H1 (cell line): ENCODE measurements at regions not wholly inside any gene's neighbourhood (a gene's known extent, or its start where the extent isn't known, plus 50 kb on each side); places are given as distances from the start of the nearest gene placed in this dataset.

Experiments used
- CTCF ChIA-PET: fragments of 300-600 bp; sonication (Branson Sonifier 250); formaldehyde crosslinking; loops from one replicate; lab custom pipeline; 2021; ENCODE audit not compliant: partially characterized antibody; lab: Charles Lee
- POLR2A ChIA-PET: fragments of 300-600 bp; sonication (Branson Sonifier 250); formaldehyde crosslinking; loops from one replicate; lab custom pipeline; 2021; ENCODE audit warnings: inconsistent platforms; ENCODE audit not compliant: partially characterized antibody; lab: Charles Lee
- DNase-seq, 2 experiments: peaks; one replicate each; pipeline versions ENCODE4 v3.0.0 to v3.0.0-alpha.2; 2010 to 2022; ENCODE audit warnings: low spot score in 2 of 2, low read depth in 1 of 2, mixed read lengths in 1 of 2
- FAIRE-seq: peaks from 2 replicates; lab custom pipeline; 2011; peaks lifted over from hg19 to GRCh38; lab: Jason Lieb, UNC
- H2AFZ ChIP-seq: 2 replicates; pipeline ENCODE4 v1.8.1; 2012; ENCODE audit warnings: low read length, inconsistent platforms
- H2AK5ac ChIP-seq: 2 replicates; pipeline ENCODE4 v1.6.1; 2013; ENCODE audit warnings: low read depth, low read length
- H2BK120ac ChIP-seq: replicated peaks from 2 replicates; pipeline ENCODE3; 2013; ENCODE audit warnings: low read depth, low read length, inconsistent platforms
- H2BK12ac ChIP-seq: 2 replicates; pipeline ENCODE4 v1.6.1; 2013; ENCODE audit warnings: low read depth, low read length
- H2BK15ac ChIP-seq: 2 replicates; pipeline ENCODE4 v1.6.1; 2013; ENCODE audit warnings: low read length
- H2BK20ac ChIP-seq: 2 replicates; pipeline ENCODE4 v1.6.1; 2013; ENCODE audit warnings: low read length
- H2BK5ac ChIP-seq: 2 replicates; pipeline ENCODE4 v1.6.1; 2013; ENCODE audit warnings: low read depth, low read length
- H3K14ac ChIP-seq: 2 replicates; pipeline ENCODE4 v1.6.1; 2013; ENCODE audit warnings: inconsistent platforms; ENCODE audit not compliant: insufficient read length
- H3K18ac ChIP-seq: 2 replicates; pipeline ENCODE4 v1.6.1; 2013; ENCODE audit warnings: low read length; ENCODE audit errors: extremely low read depth
- H3K23ac ChIP-seq: 2 replicates; pipeline ENCODE4 v1.6.1; 2013; ENCODE audit warnings: inconsistent platforms; ENCODE audit not compliant: insufficient read length
- H3K23me2 ChIP-seq: 2 replicates; pipeline ENCODE4 v1.6.1; 2013; ENCODE audit warnings: low read depth, low read length
- H3K27ac ChIP-seq: 2 replicates; pipeline ENCODE4 v1.6.1; 2011; ENCODE audit warnings: low read depth, low read length, inconsistent platforms
- H3K27me3 ChIP-seq, 4 experiments: replicated peaks in 1 of 4; 1 replicate in 1 of 4; 2 replicates in 3 of 4; pipeline versions ENCODE4 v1.6.1 to v1.8.1; 2011 to 2013; ENCODE audit warnings: low read length in 3 of 4, mild to moderate bottlenecking in 3 of 4, inconsistent platforms in 2 of 4, mixed read lengths in 2 of 4, moderate library complexity in 1 of 4; ENCODE audit not compliant: control insufficient read depth in 3 of 4, insufficient read depth in 3 of 4; ENCODE audit errors: extremely low read depth in 1 of 4
- H3K36me3 ChIP-seq, 4 experiments: 2 replicates each; pipeline versions ENCODE4 v1.6.1 to v1.8.1; 2011 to 2013; ENCODE audit warnings: mild to moderate bottlenecking in 4 of 4, low read length in 3 of 4, moderate library complexity in 2 of 4, control low read depth in 1 of 4, inconsistent platforms in 1 of 4; ENCODE audit not compliant: insufficient read depth in 4 of 4, control insufficient read depth in 2 of 4
- H3K4ac ChIP-seq: replicated peaks from 2 replicates; pipeline ENCODE3; 2013; ENCODE audit warnings: low read length, low read depth, mixed read lengths, inconsistent platforms; ENCODE audit not compliant: insufficient read length
- H3K4me1 ChIP-seq, 4 experiments: replicated peaks in 1 of 4; 1 replicate in 1 of 4; 2 replicates in 3 of 4; pipeline versions ENCODE4 v1.6.1 to v1.8.1; 2011 to 2013; ENCODE audit warnings: low read length in 3 of 4, inconsistent platforms in 2 of 4, mixed read lengths in 1 of 4; ENCODE audit not compliant: insufficient read depth in 4 of 4, control insufficient read depth in 3 of 4
- H3K4me2 ChIP-seq, 2 experiments: 2 replicates each; pipeline versions ENCODE4 v1.6.1 to v1.8.1; 2011 to 2013; ENCODE audit warnings: low read depth in 2 of 2, low read length in 2 of 2, control low read depth in 1 of 2, inconsistent platforms in 1 of 2, mild to moderate bottlenecking in 1 of 2; ENCODE audit not compliant: insufficient read depth in 1 of 2
- H3K4me3 ChIP-seq, 4 experiments: fragments of 200-600, 300-600 bp in 1 of 4; sonication (generic), shearing (Covaris generic), sonication (Bioruptor Twin) in 1 of 4; 2 replicates each; pipeline versions ENCODE4 v1.5.1 to v1.8.1; 2011 to 2016; ENCODE audit warnings: low read length in 4 of 4, low read depth in 3 of 4, control low read depth in 2 of 4, inconsistent platforms in 2 of 4, mild to moderate bottlenecking in 2 of 4, mixed read lengths in 1 of 4, moderate library complexity in 1 of 4; ENCODE audit not compliant: insufficient read depth in 2 of 4; ENCODE audit errors: extremely low read depth in 1 of 4
- H3K56ac ChIP-seq: replicated peaks from 2 replicates; pipeline ENCODE3; 2013; ENCODE audit warnings: low read depth, mild to moderate bottlenecking, mixed read lengths, low read length, inconsistent platforms; ENCODE audit not compliant: insufficient read length
- H3K79me1 ChIP-seq: 2 replicates; pipeline ENCODE4 v1.6.1; 2013; ENCODE audit warnings: low read depth, low read length, control low read depth
- H3K79me2 ChIP-seq, 2 experiments: 2 replicates each; pipeline versions ENCODE4 v1.6.1 to v1.8.1; 2012 to 2013; ENCODE audit warnings: low read length in 2 of 2, mild to moderate bottlenecking in 2 of 2, inconsistent platforms in 1 of 2; ENCODE audit not compliant: insufficient read depth in 2 of 2, control insufficient read depth in 1 of 2
- H3K9ac ChIP-seq, 4 experiments: replicated peaks in 1 of 4; 1 replicate in 1 of 4; 2 replicates in 3 of 4; pipeline versions ENCODE4 v1.6.1 to v1.8.1; 2011 to 2013; ENCODE audit warnings: low read depth in 3 of 4, low read length in 3 of 4, control low read depth in 2 of 4, mild to moderate bottlenecking in 2 of 4, moderate library complexity in 2 of 4, inconsistent platforms in 1 of 4; ENCODE audit errors: extremely low read depth in 1 of 4
- H3K9me3 ChIP-seq, 2 experiments: 2 replicates each; pipeline versions ENCODE4 v1.6.1 to v1.8.1; 2012 to 2013; ENCODE audit warnings: mild to moderate bottlenecking in 2 of 2, moderate library complexity in 2 of 2, control low read depth in 1 of 2, inconsistent platforms in 1 of 2, low read depth in 1 of 2, low read length in 1 of 2, mixed read lengths in 1 of 2; ENCODE audit not compliant: insufficient read depth in 2 of 2
- H4K20me1 ChIP-seq, 2 experiments: replicated peaks in 1 of 2; 2 replicates each; pipeline versions ENCODE3 to v1.8.1; 2011 to 2013; ENCODE audit warnings: inconsistent platforms in 2 of 2, low read length in 2 of 2, mild to moderate bottlenecking in 1 of 2; ENCODE audit not compliant: insufficient read depth in 2 of 2, control insufficient read depth in 1 of 2
- H4K5ac ChIP-seq: 2 replicates; pipeline ENCODE4 v1.6.1; 2013; ENCODE audit warnings: low read length, low read depth, mixed read lengths, inconsistent platforms; ENCODE audit not compliant: insufficient read length
- H4K8ac ChIP-seq: 2 replicates; pipeline ENCODE4 v1.8.0; 2013; ENCODE audit warnings: mild to moderate bottlenecking, moderate library complexity, low read length, inconsistent platforms; ENCODE audit not compliant: insufficient read depth; ENCODE audit errors: extremely low read depth
- H4K91ac ChIP-seq: replicated peaks from 2 replicates; pipeline ENCODE3; 2013; ENCODE audit warnings: low read length, mixed read lengths, inconsistent platforms; ENCODE audit not compliant: insufficient read length
- BACH1 ChIP-seq: IDR thresholded peaks from 2 replicates; pipeline ENCODE4 v1.6.1; 2012; ENCODE audit warnings: low read length, improper control_type of control experiment
- BCL11A ChIP-seq, 2 experiments: IDR thresholded peaks; one replicate each; pipeline ENCODE4 v1.6.1; 2011; ENCODE audit warnings: low read depth in 2 of 2, low read length in 2 of 2, mild to moderate bottlenecking in 2 of 2
- CBX8 ChIP-seq: fragments of 300-800, 300-1000 bp; sonication (generic); IDR thresholded peaks from 2 replicates; pipeline ENCODE4 v1.7.1; 2016; ENCODE audit warnings: low read depth, low read length, borderline replicate concordance
- JUN ChIP-seq: IDR thresholded peaks from 2 replicates; pipeline ENCODE4 v1.6.1; 2011; ENCODE audit warnings: low read depth, mild to moderate bottlenecking, improper control_type of control experiment, low read length
- NRF1 ChIP-seq: IDR thresholded peaks from 2 replicates; pipeline ENCODE4 v1.6.1; 2011; ENCODE audit warnings: mild to moderate bottlenecking, low read depth, low read length, improper control_type of control experiment
- TAF1 ChIP-seq: IDR thresholded peaks from 2 replicates; pipeline ENCODE4 v1.6.1; 2011; ENCODE audit warnings: mild to moderate bottlenecking, low read depth, low read length
- ZNF274 ChIP-seq: IDR thresholded peaks from 2 replicates; pipeline ENCODE4 v1.7.0; 2012; ENCODE audit warnings: low read length, borderline replicate concordance; ENCODE audit errors: extremely low read depth
- WGBS, 2 experiments: shearing (Covaris generic) in 1 of 2; methylation state at CpG; one replicate each; pipeline versions ENCODE4 v1.1.6 to v1.1.7; 2013 to 2015; ENCODE audit warnings: low lambda C conversion rate in 2 of 2, mixed read lengths in 2 of 2, inconsistent platforms in 1 of 2, low coverage in 1 of 2, missing lambda C conversion rate in 1 of 2; ENCODE audit not compliant: insufficient replicate concordance in 2 of 2, insufficient coverage in 1 of 2, insufficient read length in 1 of 2; ENCODE audit errors: extremely low coverage in 1 of 2, missing lambda C conversion rate in 1 of 2; 5-methylcytosine and 5-hydroxymethylcytosine counted together
- TF ChIP-seq, protein P1 (sequence below): IDR thresholded peaks from 2 replicates; pipeline ENCODE4 v1.6.1; 2012; ENCODE audit warnings: low read length, inconsistent platforms

DNA sequence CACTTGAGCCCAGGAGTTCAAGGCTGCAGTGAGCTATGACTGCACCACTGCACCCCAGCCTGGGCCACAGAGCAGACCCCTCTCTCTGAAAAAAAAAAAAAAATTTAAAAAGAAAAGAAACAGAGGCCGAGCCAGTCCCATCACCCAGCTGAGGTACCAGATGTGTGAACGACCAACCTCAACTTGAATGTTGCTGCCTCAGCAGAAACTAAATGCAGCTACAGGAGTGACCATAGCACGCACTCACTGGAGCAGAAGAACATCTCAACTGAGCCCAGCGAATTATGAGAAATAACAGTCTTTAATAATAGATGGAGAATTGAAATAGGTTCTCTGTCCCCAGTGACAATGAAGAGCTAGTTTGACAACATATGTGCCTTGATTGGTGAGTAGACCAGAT is 53.1 kb upstream of the ST8SIA6 start:
- POLR2A ChIA-PET = interaction anchor here (0.6 kb wide), 1 partner anchor 197 kb away, joined by 3 read pairs; no protein-coding TSS in a partner anchor
- Histone ChIP-seq H4K20me1 (no peaks in the 10 kb centered on the region), H2AFZ (no peak overlapping the region), H3K23ac (no peak overlapping the region), H3K27me3 (no peaks in the 10 kb centered on the region), H2BK5ac (no peak overlapping the region), H3K9ac (no peak overlapping the region), H3K14ac (no peak overlapping the region), H3K79me1 (no peaks in the 10 kb centered on the region), H4K8ac (no peak overlapping the region), H3K4me1 (no peaks in the 10 kb centered on the region), H4K5ac (no peak overlapping the region), H3K18ac (no peak overlapping the region), H2BK20ac (no peak overlapping the region), H3K36me3 (no peaks in the 10 kb centered on the region), H2BK15ac (no peak overlapping the region), H3K23me2 (no peaks in the 10 kb centered on the region), H4K91ac (no peak overlapping the region), H3K4ac (no peak overlapping the region), H3K4me2 (no peak overlapping the region), H3K56ac (no peak overlapping the region), H3K79me2 (no peaks in the 10 kb centered on the region), H3K4me3 (no peak overlapping the region), H3K27ac (no peak overlapping the region), H2BK120ac (no peak overlapping the region), H2AK5ac (no peak overlapping the region), H2BK12ac (no peak overlapping the region), H3K9me3 (no peaks in the 10 kb centered on the region)
- TF ChIP-seq CBX8 = no peak
- no peak for TF ChIP-seq ZNF274
- no peak for TF ChIP-seq BACH1
- TF ChIP-seq, protein P1, sequence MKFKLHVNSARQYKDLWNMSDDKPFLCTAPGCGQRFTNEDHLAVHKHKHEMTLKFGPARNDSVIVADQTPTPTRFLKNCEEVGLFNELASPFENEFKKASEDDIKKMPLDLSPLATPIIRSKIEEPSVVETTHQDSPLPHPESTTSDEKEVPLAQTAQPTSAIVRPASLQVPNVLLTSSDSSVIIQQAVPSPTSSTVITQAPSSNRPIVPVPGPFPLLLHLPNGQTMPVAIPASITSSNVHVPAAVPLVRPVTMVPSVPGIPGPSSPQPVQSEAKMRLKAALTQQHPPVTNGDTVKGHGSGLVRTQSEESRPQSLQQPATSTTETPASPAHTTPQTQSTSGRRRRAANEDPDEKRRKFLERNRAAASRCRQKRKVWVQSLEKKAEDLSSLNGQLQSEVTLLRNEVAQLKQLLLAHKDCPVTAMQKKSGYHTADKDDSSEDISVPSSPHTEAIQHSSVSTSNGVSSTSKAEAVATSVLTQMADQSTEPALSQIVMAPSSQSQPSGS = no peak
- TF ChIP-seq JUN = no peak
- no peak for TF ChIP-seq TAF1
- no peak for TF ChIP-seq BCL11A (IDR thresholded peaks at IDR 0.05; ENCODE audit: low read depth in 2 of 2, low read length in 2 of 2)
- no peak for TF ChIP-seq NRF1
- no peak for FAIRE-seq
- 92% methylated on average over 4 of the region's 4 CpGs; no CpG with 5 or more reads in 1 of the 2 experiments for WGBS, 2 experiments
- no peak for DNase-seq
- CTCF ChIA-PET = interaction anchor here (0.7 to 1.2 kb wide), 2 partner anchors 10 kb away, joined by 3 to 4 read pairs; no protein-coding TSS in a partner anchor
